GM19438 (cell line): ENCODE measurements at regions not wholly inside any gene's neighbourhood (a gene's known extent, or its start where the extent isn't known, plus 50 kb on each side); places are given as distances from the start of the nearest gene placed in this dataset.
"Not testable (repeated sequence)": the region's sequence is repeated elsewhere in the genome, so short reads cannot be mapped to it uniquely, and the experiment has no call there.

Experiments
- ATAC-seq: cut with Tn5 transposase; IDR thresholded peaks from one replicate; pipeline ENCODE4 v1.9.1; 2021; ENCODE audit warnings: low read depth; ENCODE audit not compliant: unreplicated experiment

DNA sequence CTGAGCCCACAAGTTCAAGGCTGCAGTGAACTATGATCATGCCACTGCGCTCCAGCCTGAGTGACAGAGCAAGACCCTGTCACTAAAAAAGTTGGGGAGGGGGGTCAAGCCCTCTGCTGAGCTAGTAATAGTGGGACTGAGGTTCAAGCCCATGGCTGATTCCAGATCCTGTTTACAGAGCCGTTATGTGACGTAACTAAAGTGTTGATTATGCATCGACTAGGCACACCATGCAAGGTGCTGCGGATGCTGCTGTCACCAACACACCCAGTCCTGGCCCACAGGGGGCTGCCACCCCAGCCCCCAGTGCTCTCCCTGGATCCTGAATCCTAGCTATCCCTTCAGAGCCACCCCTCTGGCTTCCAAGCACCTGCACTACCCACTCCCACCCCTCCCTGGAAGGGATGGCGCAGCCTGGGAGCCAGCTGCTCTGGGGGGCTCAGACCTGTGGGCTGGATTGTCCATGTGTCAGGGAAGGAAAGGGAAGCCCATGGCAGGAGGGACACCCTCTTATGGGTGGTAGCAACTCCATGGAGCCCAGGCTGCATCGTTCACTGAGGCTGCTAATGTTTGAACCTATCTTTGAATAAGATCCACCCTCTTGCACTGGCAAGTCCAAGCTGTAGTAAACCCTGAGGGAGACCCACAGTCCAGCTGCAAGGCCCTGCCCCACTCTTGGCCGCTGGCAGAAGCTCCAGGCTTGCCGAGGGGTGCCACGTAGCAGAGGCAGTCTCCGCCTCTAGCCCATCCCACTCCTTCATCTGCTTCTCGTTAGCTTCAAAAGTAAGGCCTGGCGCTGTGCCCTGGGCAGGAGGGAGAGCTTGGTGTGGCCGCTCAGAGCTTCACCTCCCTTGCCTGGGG lies 95.0 kb downstream of the SNX5 start:
- ATAC-seq = no peak

- no peak for ATAC-seq
These were observed 95.6 kb downstream of the SNX5 start for GRCh38 chr20:17872959-17873358.

DNA sequence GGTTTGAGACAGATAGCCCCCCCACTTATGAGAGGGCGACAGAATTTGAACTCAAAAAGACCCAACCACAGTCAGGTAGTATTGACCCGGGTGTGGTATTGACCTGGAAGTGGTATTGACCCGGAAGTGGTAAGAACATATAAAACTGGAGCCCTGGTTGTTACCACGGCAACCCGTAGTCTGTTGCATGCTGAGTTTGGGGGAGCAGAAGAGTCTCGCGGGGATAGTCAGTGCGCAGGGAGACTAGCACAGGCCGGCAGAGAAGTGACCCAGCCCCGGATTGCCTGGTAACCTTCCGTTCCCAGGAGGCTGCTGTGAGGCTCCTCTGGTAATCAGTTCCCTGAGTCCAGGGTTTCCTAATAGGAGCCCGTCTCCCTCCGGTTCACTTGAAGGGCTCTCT lies 96.2 kb downstream of the SNX5 start:
- no peak for ATAC-seq

- no peak for ATAC-seq
These were observed 96.7 kb downstream of the SNX5 start for GRCh38 chr20:17871886-17872285.

DNA sequence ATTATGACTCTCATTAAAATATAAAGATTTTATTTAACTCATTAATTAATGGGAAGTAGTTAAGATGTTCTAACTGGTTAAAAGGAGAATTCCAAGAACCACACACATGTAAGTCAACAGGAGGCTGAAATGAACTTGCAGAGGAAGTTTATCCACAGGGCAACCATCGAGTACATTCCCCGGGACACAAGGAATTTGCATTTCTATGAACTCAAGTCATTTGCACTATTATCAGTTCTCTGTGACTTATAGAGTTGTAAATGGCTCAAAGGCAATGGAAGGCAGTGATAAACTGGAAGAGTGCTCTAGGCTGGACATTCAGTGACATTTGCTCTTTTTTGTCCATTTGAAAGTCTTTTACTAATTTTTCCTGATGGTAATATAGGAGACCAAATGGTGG lies 97.4 kb downstream of the SNX5 start:
- ATAC-seq = no peak

DNA sequence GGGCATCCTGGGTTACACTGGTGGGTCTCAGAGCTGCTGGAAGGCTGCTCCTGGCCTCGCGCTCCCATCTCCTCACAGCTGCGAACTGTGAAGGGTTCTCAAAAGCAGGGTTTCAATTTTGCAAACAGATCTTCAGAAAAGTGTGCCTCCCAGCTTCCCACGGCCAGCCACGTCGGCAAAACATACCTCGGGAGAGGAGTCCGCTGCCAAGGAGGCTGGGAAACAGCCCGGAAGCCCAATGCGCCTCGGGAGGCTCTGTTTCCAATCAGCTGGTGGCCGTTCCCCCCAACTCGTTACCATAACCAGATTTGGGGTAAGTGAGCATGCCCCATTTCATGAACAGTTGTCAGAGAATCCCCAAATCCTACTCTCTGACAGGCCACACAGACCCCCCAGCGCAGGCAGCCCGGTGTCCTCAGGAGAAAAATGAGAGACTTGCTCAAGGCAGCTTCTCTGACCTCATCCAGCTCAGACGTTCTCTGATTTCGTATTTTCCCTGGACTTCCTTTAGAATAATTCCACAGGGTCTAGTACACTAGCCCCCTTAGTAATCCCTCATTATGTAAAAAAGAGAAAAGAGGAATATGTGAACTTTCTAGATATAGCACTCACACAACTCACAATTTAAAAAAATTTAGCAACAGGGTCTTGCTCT lies 98.4 kb downstream of the SNX5 start:
- no peak for ATAC-seq

- no peak for ATAC-seq
These were observed 99.1 kb downstream of the SNX5 start for GRCh38 chr20:17869295-17869994.

DNA sequence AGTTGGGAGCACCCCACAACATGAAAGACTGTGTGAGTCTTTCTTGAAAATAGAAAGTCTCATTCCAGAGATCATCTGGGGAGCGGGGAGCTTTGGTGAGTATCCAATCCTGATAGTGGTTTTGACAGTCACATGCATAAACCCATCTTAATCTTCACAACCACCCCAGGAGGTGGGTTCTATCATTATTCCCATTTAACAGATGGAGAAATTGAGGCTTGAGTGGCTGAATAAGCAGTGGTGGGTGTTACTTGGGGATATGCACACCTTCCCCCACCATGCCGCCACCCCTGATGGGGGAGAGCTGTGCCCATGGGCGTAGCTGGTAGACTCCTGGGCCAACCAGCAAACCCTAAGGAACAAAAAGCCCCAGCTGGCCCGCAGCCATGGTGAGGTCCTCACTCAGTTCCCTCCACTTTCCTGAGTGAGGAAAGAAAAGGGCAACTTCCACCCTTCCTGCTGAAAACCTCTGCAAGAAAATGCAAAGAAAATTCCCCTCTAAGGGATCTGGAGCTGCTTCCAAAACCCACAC lies 99.8 kb downstream of the SNX5 start:
- ATAC-seq = no peak

GRCh38 chr20:17868151-17868550 lies 100.4 kb downstream of the SNX5 start:
- no peak for ATAC-seq

DNA sequence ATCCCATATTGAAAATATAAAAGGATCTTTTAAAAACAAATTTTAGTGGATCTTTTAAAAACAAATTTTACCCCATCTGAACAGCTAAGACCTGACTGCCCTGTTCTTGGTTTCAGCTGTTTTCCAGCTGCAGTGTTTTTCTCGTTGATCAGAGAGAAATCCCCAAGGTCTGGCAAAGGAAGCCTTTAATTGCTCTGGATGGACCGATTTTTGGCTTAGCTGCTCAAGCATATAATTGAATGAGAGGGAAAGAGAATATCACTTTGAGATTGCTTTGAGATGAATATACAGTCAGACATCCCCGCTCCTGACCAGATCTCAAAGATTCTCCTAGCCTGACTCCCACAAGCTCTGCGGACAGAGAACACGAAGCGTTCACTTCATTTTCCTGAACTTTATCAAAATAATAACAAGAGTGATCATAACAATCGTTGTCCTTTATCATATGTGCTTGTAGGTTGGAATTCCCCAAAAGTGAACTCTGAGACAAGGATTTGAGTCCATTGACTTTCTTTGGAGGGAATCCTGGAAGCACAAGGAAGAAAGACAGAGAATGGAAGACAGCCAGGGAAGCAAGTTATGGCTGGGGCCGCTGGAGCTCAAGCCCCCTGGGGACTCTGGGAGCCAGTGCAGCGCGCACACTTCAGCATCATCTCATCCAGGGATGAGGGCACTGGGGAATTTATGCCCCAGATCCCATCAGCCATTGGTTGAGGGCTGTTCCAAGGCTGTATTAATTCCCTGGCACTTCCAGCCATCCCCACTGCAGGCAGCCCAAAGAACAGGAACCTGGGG lies 101.3 kb downstream of the SNX5 start:
- no peak for ATAC-seq

GRCh38 chr20:17866234-17867001 lies 102.2 kb downstream of the SNX5 start:
- ATAC-seq = no peak

GRCh38 chr20:17863577-17864292 lies 104.9 kb downstream of the SNX5 start:
- no peak for ATAC-seq

DNA sequence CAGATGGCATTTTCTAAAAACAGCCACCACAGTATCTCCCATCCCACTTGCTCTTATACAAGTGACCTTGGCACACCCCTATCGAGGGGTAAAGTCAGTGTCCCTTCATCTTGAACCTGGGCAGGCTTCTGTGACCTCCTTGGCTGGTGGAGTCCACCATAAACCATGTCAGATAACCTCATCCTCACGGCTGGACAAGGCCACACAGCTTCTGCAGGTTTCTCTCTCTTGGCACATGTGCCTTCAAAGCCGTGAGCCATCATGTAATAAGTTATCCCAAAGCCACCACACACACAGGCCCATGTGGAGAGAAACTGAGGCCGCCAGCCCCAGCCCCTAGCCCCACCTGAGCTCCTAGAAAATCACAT lies 105.4 kb downstream of the SNX5 start:
- ATAC-seq = no peak

DNA sequence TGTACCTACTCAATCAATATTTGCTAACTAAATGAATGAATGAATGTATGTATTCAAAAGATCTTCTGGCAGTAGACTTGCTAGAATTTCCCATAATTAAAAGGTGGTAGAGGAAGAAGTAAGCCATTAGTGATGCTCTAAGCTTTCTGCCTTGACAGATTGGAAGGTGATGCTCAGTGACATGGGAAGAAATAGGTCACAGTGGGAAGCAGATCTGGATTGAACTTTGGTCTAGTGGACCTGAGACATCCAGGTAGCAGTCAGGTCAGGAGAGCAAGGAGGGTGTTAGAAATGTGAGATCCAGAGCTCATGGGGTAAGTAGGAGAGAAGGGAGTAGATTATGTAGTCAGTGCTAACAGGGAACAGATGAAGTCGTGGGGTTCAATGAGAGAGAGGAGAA lies 106.4 kb downstream of the SNX5 start:
- no peak for ATAC-seq

DNA sequence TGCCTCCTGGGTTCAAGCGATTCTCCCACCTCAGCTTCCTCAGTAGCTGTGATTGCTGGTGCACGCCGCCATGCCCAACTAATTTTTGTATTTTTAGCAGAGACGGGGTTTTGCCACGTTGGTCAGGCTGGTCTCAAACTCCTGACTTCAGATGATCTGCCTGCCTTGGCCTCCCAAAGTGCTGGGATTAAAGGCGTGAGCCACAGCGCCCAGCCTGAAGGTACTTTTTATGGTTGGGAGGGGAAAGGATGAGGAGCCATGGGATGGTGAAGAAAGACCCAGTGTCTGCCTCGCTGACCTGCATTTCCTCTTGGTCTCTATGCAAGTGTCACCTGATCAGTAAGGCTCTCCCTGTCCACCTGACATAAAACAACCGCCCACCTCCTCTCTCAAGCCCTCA lies 107.0 kb downstream of the SNX5 start:
- ATAC-seq = not testable (repeated sequence)

- ATAC-seq = no peak
These were observed 108.0 kb downstream of the SNX5 start for GRCh38 chr20:17860301-17861197.

DNA sequence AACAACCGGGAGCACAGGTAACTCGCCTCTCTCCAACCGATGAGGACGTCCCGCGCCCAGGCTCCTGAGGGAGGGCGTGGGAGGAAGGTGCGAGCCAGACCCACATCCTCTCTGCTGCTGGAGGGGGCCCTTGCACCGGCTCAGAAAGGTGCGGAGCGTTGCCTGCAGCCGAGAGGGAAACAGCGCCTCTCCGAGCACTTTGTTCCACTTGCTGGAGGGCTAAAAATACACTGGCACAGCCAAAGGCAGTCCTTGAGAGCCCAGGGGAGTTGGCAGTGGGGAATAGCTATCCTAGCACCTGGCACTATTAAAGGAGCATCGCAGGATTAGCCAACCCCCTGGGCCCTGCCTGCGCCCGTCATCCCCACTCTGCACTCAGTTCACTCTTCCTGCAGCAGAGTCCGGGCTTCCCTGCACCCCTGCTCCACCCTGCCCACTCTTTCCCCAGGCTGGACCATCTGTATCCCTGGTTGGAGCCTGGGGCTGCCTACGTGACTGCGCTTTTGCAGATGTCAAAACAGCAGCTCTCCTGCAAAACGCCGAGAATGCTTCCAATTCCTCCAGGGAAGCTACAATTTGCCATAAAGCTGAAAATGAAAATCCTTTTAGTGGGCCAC lies 108.9 kb downstream of the SNX5 start:
- no peak for ATAC-seq
